GM12891 (cell line): ENCODE measurements at regions not wholly inside any gene's neighbourhood (a gene's known extent, or its start where the extent isn't known, plus 50 kb on each side); places are given as distances from the start of the nearest gene placed in this dataset.

Experiments
- PAX5 ChIP-seq: IDR thresholded peaks from 2 replicates; pipeline ENCODE4 v1.6.1; 2011; ENCODE audit warnings: low read length, moderate library complexity, mild to moderate bottlenecking; ENCODE audit not compliant: insufficient read depth, severe bottlenecking
- POLR2A ChIP-seq: IDR thresholded peaks from 2 replicates; pipeline ENCODE4 v1.6.1; 2011; ENCODE audit warnings: low read depth, low read length, control low read depth
- POLR2AphosphoS5 ChIP-seq: IDR thresholded peaks from 2 replicates; pipeline ENCODE4 v1.6.1; 2011; ENCODE audit warnings: low read depth, low read length, control low read depth
- POU2F2 ChIP-seq: IDR thresholded peaks from 2 replicates; pipeline ENCODE4 v1.6.1; 2011; ENCODE audit warnings: low read depth, mild to moderate bottlenecking, control low read depth, low read length, moderate library complexity
- TAF1 ChIP-seq: IDR thresholded peaks from 2 replicates; pipeline ENCODE4 v1.6.1; 2011; ENCODE audit warnings: low read depth, low read length, control low read depth

DNA sequence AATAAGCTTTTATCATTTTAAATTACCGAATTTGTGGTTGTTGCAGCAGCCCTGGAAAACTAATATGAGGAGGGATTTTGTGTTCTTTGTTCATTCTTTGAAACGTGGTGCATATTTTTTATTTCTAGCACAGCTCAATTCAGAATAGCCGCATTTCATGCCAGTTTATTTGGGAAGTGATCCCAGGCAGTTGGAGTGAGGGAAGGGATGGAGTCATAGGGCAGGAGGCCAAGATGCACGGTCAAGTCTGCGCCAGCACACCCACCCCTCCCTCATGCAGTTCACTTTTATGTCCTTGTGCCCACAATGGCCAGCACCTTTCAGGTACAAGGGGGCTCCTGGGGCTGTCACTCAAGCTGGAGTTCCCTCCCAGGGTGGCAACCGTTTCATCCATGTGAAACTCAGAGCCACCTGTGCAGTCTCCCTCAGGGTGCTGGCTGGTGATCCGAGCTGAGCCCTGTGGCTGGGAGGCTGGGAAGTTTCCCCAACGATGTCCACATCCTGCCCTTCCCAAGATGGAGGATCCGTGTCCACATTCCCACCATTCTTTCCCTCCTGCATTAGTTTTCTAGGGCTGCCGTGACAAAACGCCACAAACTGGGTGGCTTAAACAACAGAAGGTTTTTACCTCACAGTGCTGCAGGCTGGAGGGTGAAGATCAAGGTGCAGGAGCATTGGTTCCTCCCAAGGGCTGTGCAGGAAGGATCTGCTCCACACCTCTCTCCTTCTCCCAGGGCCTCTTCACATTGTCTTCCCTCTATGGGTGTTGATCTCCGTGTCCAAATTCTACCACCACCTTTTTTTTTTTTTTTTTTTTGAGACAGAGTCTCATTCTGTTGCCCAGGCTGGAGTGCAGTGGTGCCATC is 68.5 kb upstream of the ITGA6 start:
- TF ChIP-seq POLR2A (no peak), POU2F2 (no peak), POLR2AphosphoS5 (no peak), TAF1 (no peak), PAX5 (no peak)
